ENCODE measurements at regions not wholly inside any gene's neighbourhood (a gene's known extent, or its start where the extent isn't known, plus 50 kb on each side); places are given as distances from the start of the nearest gene placed in this dataset.
"Not testable (repeated sequence)": the region's sequence is repeated elsewhere in the genome, so short reads cannot be mapped to it uniquely, and the experiment has no call there.

GRCh38 chr6:141877275-141877983, 255.3 kb upstream of the GJE1 start:
- DNase-seq (ENCODE audit: low spot score): no peak

- no peak for DNase-seq (ENCODE audit: low spot score)
Observed at GRCh38 chr6:141874930-141875602, 257.7 kb upstream of the GJE1 start.

GRCh38 chr6:141869509-141869908, 263.2 kb upstream of the GJE1 start:
- not testable (repeated sequence) for DNase-seq (ENCODE audit: low spot score)

- DNase-seq (ENCODE audit: low spot score): no peak
Observed at GRCh38 chr6:141867767-141868166, 265.0 kb upstream of the GJE1 start.

GRCh38 chr6:141866731-141867497, 265.8 kb upstream of the GJE1 start:
- DNase-seq (ENCODE audit: low spot score): no peak

- DNase-seq (ENCODE audit: low spot score): no peak
Observed at GRCh38 chr6:141851063-141851462, 281.7 kb upstream of the GJE1 start.

GRCh38 chr6:141848029-141848890, 284.5 kb upstream of the GJE1 start:
- no peak for DNase-seq (ENCODE audit: low spot score)

GRCh38 chr6:141846639-141847038, 286.1 kb upstream of the GJE1 start:
- no peak for DNase-seq (ENCODE audit: low spot score)

- DNase-seq (ENCODE audit: low spot score): no peak
Observed at GRCh38 chr6:141843178-141843834, 289.4 kb upstream of the GJE1 start.

- DNase-seq (ENCODE audit: low spot score): no peak
Observed at GRCh38 chr6:141833001-141833655, 299.6 kb upstream of the GJE1 start.

- no peak for DNase-seq (ENCODE audit: low spot score)
Observed at GRCh38 chr6:141830530-141830929, 302.2 kb upstream of the GJE1 start.

GRCh38 chr6:141829566-141830360, 303.0 kb upstream of the GJE1 start:
- no peak for DNase-seq (ENCODE audit: low spot score)

- DNase-seq (ENCODE audit: low spot score): no peak
Observed at GRCh38 chr6:141824350-141824749, 308.4 kb upstream of the GJE1 start.

GRCh38 chr6:141815039-141815438, 317.7 kb upstream of the GJE1 start:
- DNase-seq (ENCODE audit: low spot score): not testable (repeated sequence)

- no peak for DNase-seq (ENCODE audit: low spot score)
Observed at GRCh38 chr6:141809901-141810300, 322.8 kb upstream of the GJE1 start.

- DNase-seq (ENCODE audit: low spot score): no peak
Observed at GRCh38 chr6:141808662-141809061, 324.1 kb upstream of the GJE1 start.

- not testable (repeated sequence) for DNase-seq (ENCODE audit: low spot score)
Observed at GRCh38 chr6:141800973-141801372, 331.8 kb upstream of the GJE1 start.

- DNase-seq (ENCODE audit: low spot score): no peak
Observed at GRCh38 chr6:141790921-141791320, 341.8 kb upstream of the GJE1 start.

GRCh38 chr6:141788096-141788495, 344.6 kb upstream of the GJE1 start:
- DNase-seq (ENCODE audit: low spot score): no peak

- no peak for DNase-seq (ENCODE audit: low spot score)
Observed at GRCh38 chr6:141783585-141783984, 349.1 kb upstream of the GJE1 start.
